Esophagus squamous epithelium (tissue), 5 donors: ENCODE measurements at regions not wholly inside any gene's neighbourhood (a gene's known extent, or its start where the extent isn't known, plus 50 kb on each side); places are given as distances from the start of the nearest gene placed in this dataset.

Experiments
- DNase-seq: peaks from one replicate; lab custom pipeline; 2025; lab: John Stamatoyannopoulos, UW
- H3K27ac ChIP-seq, 4 donors: fragments of 200-600 bp; sonication (generic); one replicate each; pipeline ENCODE4 v1.5.1; 2016 to 2019; ENCODE audit warnings: mild to moderate bottlenecking in 1 of 4
- H3K27me3 ChIP-seq, 4 donors: fragments of 200-600 bp; sonication (generic); 1 replicate in 3 of 4; 2 replicates in 1 of 4; pipeline versions ENCODE4 v1.5.1 to v1.6.0; 2017 to 2021; ENCODE audit warnings: antibody characterized with exemption in 1 of 4
- H3K36me3 ChIP-seq, 3 donors: fragments of 200-600 bp; sonication (generic); one replicate each; pipeline ENCODE4 v1.5.1; 2016 to 2019
- H3K4me1 ChIP-seq, 3 donors: fragments of 200-600 bp; sonication (generic); one replicate each; pipeline ENCODE4 v1.5.1; 2017 to 2019
- H3K4me3 ChIP-seq, 4 donors: fragments of 200-600 bp; sonication (generic); 1 replicate in 3 of 4; 2 replicates in 1 of 4; pipeline ENCODE4 v1.5.1; 2016 to 2019; ENCODE audit warnings: mild to moderate bottlenecking in 2 of 4, moderate library complexity in 1 of 4
- H3K9me3 ChIP-seq, 3 donors: fragments of 200-600 bp; sonication (generic); one replicate each; pipeline ENCODE4 v1.5.1; 2016 to 2019
- CTCF ChIP-seq, 6 experiments: fragments of 450-650 bp in 4 of 6; fragments of 200-600 bp in 2 of 6; sonication (generic) in 2 of 6; IDR thresholded peaks; one replicate each; pipeline ENCODE4 v1.5.1; 2016 to 2019; ENCODE audit warnings: antibody characterized with exemption in 6 of 6, mild to moderate bottlenecking in 4 of 6, moderate library complexity in 4 of 6
- POLR2A ChIP-seq, 4 donors: fragments of 450-650 bp; IDR thresholded peaks; one replicate each; pipeline ENCODE4 v1.6.1; 2017; ENCODE audit warnings: antibody characterized with exemption in 4 of 4, mild to moderate bottlenecking in 4 of 4, moderate library complexity in 3 of 4
- WGBS, 2 donors: methylation state at CpG; one replicate each; pipeline ENCODE4 v1.1.5; 2018; 5-methylcytosine and 5-hydroxymethylcytosine counted together
- intact Hi-C: fragments of 100-400 bp; cut with DNase I; formaldehyde crosslinking; loops from one replicate; pipeline ENCODE4 v1.15.0; 2022
- donor health status: DM: yes; HTN: yes; CAD: no.

- Histone ChIP-seq H3K4me3 (no peak overlapping the region), H3K9me3 (no peaks in the 10 kb centered on the region), H3K4me1 (peaks cover 10 to 70% (median 23%) of the 10 kb centered on the region in 3 donors), H3K36me3 (no peaks in the 10 kb centered on the region), H3K27ac (peak overlapping the region in 3 of 4 donors; percentile 17 to 94 (median 42)), H3K27me3 (no peaks in the 10 kb centered on the region)
- intact Hi-C loops, result no loop called here
- DNase-seq, result no peak
- WGBS, 2 donors, result 26 to 34% methylated on average over 5 to 6 of the region's 6 CpGs
- TF ChIP-seq POLR2A (IDR thresholded peaks at IDR 0.05) (no peak), CTCF (IDR thresholded peaks at IDR 0.05) (peak; percentile 11 to 92 (median 74))
Observed at GRCh38 chr16:66275775-66276428, 90.6 kb upstream of the CDH5 start.

GRCh38 chr16:66274335-66275110, 92.0 kb upstream of the CDH5 start:
- WGBS, 2 donors, result 69 to 74% methylated on average over 9 of the region's 9 CpGs
- Histone ChIP-seq H3K27ac (peak overlapping the region in 3 of 4 donors; percentile 3 to 94 (median 38)), H3K36me3 (no peaks in the 10 kb centered on the region), H3K4me3 (no peak overlapping the region), H3K4me1 (peaks cover 17 to 83% (median 27%) of the 10 kb centered on the region in 3 donors), H3K9me3 (no peaks in the 10 kb centered on the region), H3K27me3 (peaks cover 0 to 13% (median 0%) of the 10 kb centered on the region in 4 donors)
- intact Hi-C loops, result loop anchor here (5.0 kb wide), 1 partner anchor 1152 kb away; the partner anchor contains the start of gene CDH11
- no peak for TF ChIP-seq POLR2A (IDR thresholded peaks at IDR 0.05)
- TF ChIP-seq CTCF (IDR thresholded peaks at IDR 0.05), result peak in 3 of 6 experiments; percentile 2 to 58 (median 33)
- DNase-seq, result no peak

- Histone ChIP-seq H3K27ac (peak overlapping the region in 1 of 4 donors; percentile 94), H3K36me3 (no peaks in the 10 kb centered on the region), H3K9me3 (no peaks in the 10 kb centered on the region), H3K27me3 (peaks cover 0 to 14% (median 0%) of the 10 kb centered on the region in 4 donors), H3K4me3 (no peak overlapping the region), H3K4me1 (peaks cover 17 to 79% (median 25%) of the 10 kb centered on the region in 3 donors)
- WGBS, 2 donors, result 74 to 76% methylated on average over 8 of the region's 8 CpGs
- no peak for DNase-seq
- no peak for TF ChIP-seq CTCF (IDR thresholded peaks at IDR 0.05)
- TF ChIP-seq POLR2A (IDR thresholded peaks at IDR 0.05), result no peak
- intact Hi-C loops, result loop anchor here (5.0 kb wide), 1 partner anchor 1151 kb away; the partner anchor contains the start of gene CDH11
Observed at GRCh38 chr16:66273644-66274334, 92.7 kb upstream of the CDH5 start.

GRCh38 chr16:66273053-66273452, 93.4 kb upstream of the CDH5 start:
- Histone ChIP-seq H3K9me3 (no peaks in the 10 kb centered on the region), H3K27me3 (peaks cover 0 to 14% (median 0%) of the 10 kb centered on the region in 4 donors), H3K4me3 (no peak overlapping the region), H3K27ac (no peak overlapping the region), H3K4me1 (peaks cover 17 to 79% (median 25%) of the 10 kb centered on the region in 3 donors), H3K36me3 (no peaks in the 10 kb centered on the region)
- no peak for DNase-seq
- intact Hi-C loops, result loop anchor here (5.0 kb wide), 1 partner anchor 1151 kb away; the partner anchor contains the start of gene CDH11
- WGBS, 2 donors, result 58 to 65% methylated on average over 3 of the region's 4 CpGs
- TF ChIP-seq POLR2A (IDR thresholded peaks at IDR 0.05), result no peak
- TF ChIP-seq CTCF (IDR thresholded peaks at IDR 0.05), result no peak
